ENCODE measurements at regions not wholly inside any gene's neighbourhood (a gene's known extent, or its start where the extent isn't known, plus 50 kb on each side); places are given as distances from the start of the nearest gene placed in this dataset.
A peak's percentile ranks its signal among the peaks of the same experiment; 100 is the strongest.

- DNase-seq = no peak
These were observed 55.5 kb upstream of the ST6GAL2 start for GRCh38 chr2:106941372-106941993.

GRCh38 chr2:106943468-106944200, 57.7 kb upstream of the ST6GAL2 start:
- no peak for DNase-seq

GRCh38 chr2:106944215-106944614, 58.2 kb upstream of the ST6GAL2 start:
- DNase-seq = no peak

GRCh38 chr2:106948540-106948939, 62.6 kb upstream of the ST6GAL2 start:
- DNase-seq = no peak

GRCh38 chr2:106953236-106953635, 67.3 kb upstream of the ST6GAL2 start:
- no peak for DNase-seq

- no peak for DNase-seq
These were observed 67.8 kb upstream of the ST6GAL2 start for GRCh38 chr2:106953779-106954178.

GRCh38 chr2:106954304-106954703, 68.3 kb upstream of the ST6GAL2 start:
- DNase-seq = no peak

GRCh38 chr2:106956416-106956815, 70.4 kb upstream of the ST6GAL2 start:
- DNase-seq = no peak

GRCh38 chr2:106956879-106957278, 70.9 kb upstream of the ST6GAL2 start:
- no peak for DNase-seq

- DNase-seq = no peak
These were observed 74.2 kb upstream of the ST6GAL2 start for GRCh38 chr2:106959975-106960682.

- DNase-seq = peak; percentile 28
These were observed 74.8 kb upstream of the ST6GAL2 start for GRCh38 chr2:106960683-106961161.

- DNase-seq = peak; percentile 28
These were observed 75.4 kb upstream of the ST6GAL2 start for GRCh38 chr2:106961328-106961727.

- DNase-seq = no peak
These were observed 77.2 kb upstream of the ST6GAL2 start for GRCh38 chr2:106963156-106963555.

- no peak for DNase-seq
These were observed 77.9 kb upstream of the ST6GAL2 start for GRCh38 chr2:106963893-106964292.

GRCh38 chr2:106965611-106966010, 79.6 kb upstream of the ST6GAL2 start:
- no peak for DNase-seq

- DNase-seq = no peak
These were observed 83.8 kb upstream of the ST6GAL2 start for GRCh38 chr2:106969777-106970176.

GRCh38 chr2:106970471-106971261, 84.7 kb upstream of the ST6GAL2 start:
- no peak for DNase-seq

GRCh38 chr2:106972782-106973181, 86.8 kb upstream of the ST6GAL2 start:
- no peak for DNase-seq

- DNase-seq = no peak
These were observed 88.9 kb upstream of the ST6GAL2 start for GRCh38 chr2:106974891-106975290.

- no peak for DNase-seq
These were observed 89.7 kb upstream of the ST6GAL2 start for GRCh38 chr2:106975641-106976040.

GRCh38 chr2:106976548-106976947, 90.6 kb upstream of the ST6GAL2 start:
- DNase-seq = no peak

GRCh38 chr2:106977717-106978116, 91.8 kb upstream of the ST6GAL2 start:
- DNase-seq = no peak

- DNase-seq = no peak
These were observed 92.7 kb upstream of the ST6GAL2 start for GRCh38 chr2:106978647-106979046.
